Endometrium (tissue), 2 donors: ENCODE measurements at regions not wholly inside any gene's neighbourhood (a gene's known extent, or its start where the extent isn't known, plus 50 kb on each side); places are given as distances from the start of the nearest gene placed in this dataset.
A peak's percentile ranks its signal among the peaks of the same experiment; 100 is the strongest.

Experiments
- FAIRE-seq: peaks from 2 replicates; lab custom pipeline; 2012; peaks lifted over from hg19 to GRCh38; lab: Jason Lieb, UNC
- donor health status: control.
- donor health status: control.

GRCh38 chr2:238985041-238985729 lies 137.3 kb downstream of the TWIST2 start:
- peak; percentile 76 for FAIRE-seq

GRCh38 chr2:238985931-238986446 lies 138.1 kb downstream of the TWIST2 start:
- no peak for FAIRE-seq

GRCh38 chr2:238986491-238987351 lies 138.8 kb downstream of the TWIST2 start:
- FAIRE-seq = no peak

GRCh38 chr2:238987352-238987981 lies 139.6 kb downstream of the TWIST2 start:
- peak; percentile 91 for FAIRE-seq

GRCh38 chr2:238988105-238988504 lies 140.2 kb downstream of the TWIST2 start:
- FAIRE-seq = no peak

- FAIRE-seq = no peak
Observed at GRCh38 chr2:238988752-238989151, 140.9 kb downstream of the TWIST2 start.

- FAIRE-seq = no peak
Observed at GRCh38 chr2:238989484-238989883, 141.6 kb downstream of the TWIST2 start.

- FAIRE-seq = no peak
Observed at GRCh38 chr2:238994432-238994831, 146.5 kb downstream of the TWIST2 start.

- no peak for FAIRE-seq
Observed at GRCh38 chr2:238994876-238995275, 147.0 kb downstream of the TWIST2 start.

GRCh38 chr2:238995634-238996033 lies 147.7 kb downstream of the TWIST2 start:
- FAIRE-seq = no peak

- FAIRE-seq = no peak
Observed at GRCh38 chr2:238996331-238997136, 148.6 kb downstream of the TWIST2 start.

GRCh38 chr2:238997137-238997390 lies 149.2 kb downstream of the TWIST2 start:
- no peak for FAIRE-seq

GRCh38 chr2:238997684-238998083 lies 149.8 kb downstream of the TWIST2 start:
- no peak for FAIRE-seq
